CD14-positive monocyte (primary cell): ENCODE measurements at regions not wholly inside any gene's neighbourhood (a gene's known extent, or its start where the extent isn't known, plus 50 kb on each side); places are given as distances from the start of the nearest gene placed in this dataset.

Experiments
- DNase-seq, 3 donors: peaks; one replicate each; pipeline ENCODE4 v3.0.0-alpha.2; 2011 to 2022
- H2AFZ ChIP-seq: 2 replicates; pipeline ENCODE4 v1.6.0; 2012; ENCODE audit warnings: mild to moderate bottlenecking, low read depth, low read length, inconsistent platforms; ENCODE audit not compliant: insufficient read depth, poor library complexity, severe bottlenecking
- H3K27ac ChIP-seq, 2 donors: 1 replicate in 1 of 2; 2 replicates in 1 of 2; pipeline ENCODE4 v1.5.1; 2012 to 2013; ENCODE audit warnings: low read length in 2 of 2, control low read depth in 1 of 2, inconsistent platforms in 1 of 2, low read depth in 1 of 2, mild to moderate bottlenecking in 1 of 2
- H3K27me3 ChIP-seq, 2 donors: one replicate each; pipeline versions ENCODE4 v1.6.0 to v1.6.1; 2011 to 2013; ENCODE audit warnings: low read length in 2 of 2; ENCODE audit not compliant: control insufficient read depth in 2 of 2, insufficient read depth in 2 of 2
- H3K36me3 ChIP-seq, 2 donors: replicated peaks in 1 of 2; 1 replicate in 1 of 2; 2 replicates in 1 of 2; pipeline versions ENCODE4 v1.5.1 to v1.6.1; 2012 to 2013; ENCODE audit warnings: low read length in 2 of 2, control low read depth in 1 of 2, inconsistent platforms in 1 of 2, mild to moderate bottlenecking in 1 of 2; ENCODE audit not compliant: insufficient read depth in 2 of 2, control insufficient read depth in 1 of 2
- H3K4me1 ChIP-seq, 2 donors: 1 replicate in 1 of 2; 2 replicates in 1 of 2; pipeline versions ENCODE4 v1.5.1 to v1.6.1; 2012 to 2013; ENCODE audit warnings: low read length in 2 of 2, control low read depth in 1 of 2, inconsistent platforms in 1 of 2, mild to moderate bottlenecking in 1 of 2, moderate library complexity in 1 of 2; ENCODE audit not compliant: insufficient read depth in 2 of 2, control insufficient read depth in 1 of 2
- H3K4me2 ChIP-seq: replicated peaks from 2 replicates; pipeline ENCODE3; 2012; ENCODE audit warnings: low read length, moderate library complexity, mild to moderate bottlenecking; ENCODE audit not compliant: poor library complexity, severe bottlenecking; ENCODE audit errors: extremely low read depth
- H3K4me3 ChIP-seq, 3 experiments: fragments of 200-600 bp in 1 of 3; sonication (generic) in 1 of 3; replicated peaks in 1 of 3; 1 replicate in 2 of 3; 2 replicates in 1 of 3; pipeline ENCODE4 v1.5.1; 2011 to 2013; ENCODE audit warnings: low read length in 3 of 3, mild to moderate bottlenecking in 3 of 3, control low read depth in 2 of 3, low read depth in 2 of 3, inconsistent platforms in 1 of 3, moderate library complexity in 1 of 3
- H3K79me2 ChIP-seq: 2 replicates; pipeline ENCODE4 v1.6.0; 2012; ENCODE audit warnings: mild to moderate bottlenecking, control low read depth, inconsistent platforms, low read length, moderate library complexity; ENCODE audit not compliant: insufficient read depth
- H3K9ac ChIP-seq: 2 replicates; pipeline ENCODE4 v1.6.0; 2017; ENCODE audit warnings: low read length, mild to moderate bottlenecking; ENCODE audit not compliant: insufficient read depth, poor library complexity, severe bottlenecking
- H3K9me3 ChIP-seq, 2 donors: replicated peaks in 1 of 2; 1 replicate in 1 of 2; 2 replicates in 1 of 2; pipeline versions ENCODE4 v1.5.1 to v1.6.1; 2012 to 2013; ENCODE audit warnings: low read length in 2 of 2, control low read depth in 1 of 2; ENCODE audit not compliant: control insufficient read depth in 1 of 2, insufficient read depth in 1 of 2
- H4K20me1 ChIP-seq: 2 replicates; pipeline ENCODE4 v1.6.0; 2012; ENCODE audit warnings: mild to moderate bottlenecking, low read length, control low read depth, moderate library complexity; ENCODE audit not compliant: insufficient read depth
- H3K27ac Mint-ChIP-seq, 7 donors: one replicate each; pipeline ENCODE4 v1.8.0; 2020; ENCODE audit warnings: mild to moderate bottlenecking in 7 of 7, mixed read lengths in 7 of 7, moderate library complexity in 6 of 7, inconsistent platforms in 2 of 7
- H3K27me3 Mint-ChIP-seq, 3 donors: one replicate each; pipeline ENCODE4 v1.8.0; 2021 to 2022; ENCODE audit warnings: low read depth in 3 of 3, mild to moderate bottlenecking in 3 of 3, mixed read lengths in 3 of 3, moderate library complexity in 3 of 3, inconsistent platforms in 1 of 3
- H3K36me3 Mint-ChIP-seq, 2 donors: one replicate each; pipeline ENCODE4 v1.8.0; 2020; ENCODE audit warnings: mixed read lengths in 2 of 2, inconsistent platforms in 1 of 2, mild to moderate bottlenecking in 1 of 2
- H3K4me1 Mint-ChIP-seq: one replicate; pipeline ENCODE4 v1.8.0; 2020; ENCODE audit warnings: mild to moderate bottlenecking, mixed read lengths
- H3K4me3 Mint-ChIP-seq, 2 donors: one replicate each; pipeline ENCODE4 v1.8.0; 2020; ENCODE audit warnings: mild to moderate bottlenecking in 2 of 2, mixed read lengths in 2 of 2, moderate library complexity in 1 of 2
- H3K9me3 Mint-ChIP-seq, 7 donors: one replicate each; pipeline ENCODE4 v1.8.0; 2020 to 2022; ENCODE audit warnings: mixed read lengths in 7 of 7, mild to moderate bottlenecking in 6 of 7, moderate library complexity in 6 of 7, inconsistent platforms in 2 of 7
- WGBS: methylation state at CpG from one replicate; pipeline ENCODE4 v1.1.5; 2013; ENCODE audit warnings: missing lambda C conversion rate; ENCODE audit not compliant: insufficient coverage; 5-methylcytosine and 5-hydroxymethylcytosine counted together
- intact Hi-C, 2 donors: fragments of 100-400 bp; cut with micrococcal nuclease; formaldehyde crosslinking; loops; one replicate each; pipeline versions ENCODE4 v1.15.0 to v1.15.1; 2023
- TF ChIP-seq, protein P1 (sequence below): fragments of 200-600 bp; IDR thresholded peaks from one replicate; pipeline ENCODE4 v1.8.0; 2022; ENCODE audit warnings: antibody characterized with exemption, mild to moderate bottlenecking

DNA sequence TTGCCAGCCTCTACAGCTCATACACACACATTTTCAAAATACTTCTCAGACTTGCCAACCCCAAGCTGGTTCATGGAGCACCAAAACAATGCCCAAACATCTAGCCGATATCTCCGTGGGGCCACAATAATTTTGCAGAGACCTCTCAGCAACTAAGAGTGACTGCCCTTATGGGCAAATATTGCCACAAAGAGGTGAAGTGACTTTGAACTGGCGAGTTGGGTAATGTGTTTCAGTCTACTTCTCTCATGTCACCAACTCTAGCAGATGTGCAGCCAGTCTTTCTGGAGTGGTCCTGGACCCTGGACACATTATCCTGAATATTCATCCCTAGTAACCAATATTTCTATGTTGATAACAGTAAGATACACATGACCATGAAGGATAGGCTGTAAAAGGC, 290.3 kb downstream of the EMP1 start:
- no peaks in the 10 kb centered on the region for H3K4me1 Mint-ChIP-seq
- Histone ChIP-seq H3K27me3 (no peaks in the 10 kb centered on the region), H3K27ac (no peak overlapping the region), H2AFZ (no peak overlapping the region), H3K36me3 (no peaks in the 10 kb centered on the region), H3K9ac (no peak overlapping the region), H3K9me3 (no peaks in the 10 kb centered on the region), H3K4me1 (no peaks in the 10 kb centered on the region), H4K20me1 (no peaks in the 10 kb centered on the region), H3K4me2 (no peak overlapping the region), H3K79me2 (no peaks in the 10 kb centered on the region), H3K4me3 (no peak overlapping the region)
- H3K27me3 Mint-ChIP-seq = peaks cover 0 to 3% (median 3%) of the 10 kb centered on the region in 3 donors
- H3K36me3 Mint-ChIP-seq = no peaks in the 10 kb centered on the region
- TF ChIP-seq, protein P1, sequence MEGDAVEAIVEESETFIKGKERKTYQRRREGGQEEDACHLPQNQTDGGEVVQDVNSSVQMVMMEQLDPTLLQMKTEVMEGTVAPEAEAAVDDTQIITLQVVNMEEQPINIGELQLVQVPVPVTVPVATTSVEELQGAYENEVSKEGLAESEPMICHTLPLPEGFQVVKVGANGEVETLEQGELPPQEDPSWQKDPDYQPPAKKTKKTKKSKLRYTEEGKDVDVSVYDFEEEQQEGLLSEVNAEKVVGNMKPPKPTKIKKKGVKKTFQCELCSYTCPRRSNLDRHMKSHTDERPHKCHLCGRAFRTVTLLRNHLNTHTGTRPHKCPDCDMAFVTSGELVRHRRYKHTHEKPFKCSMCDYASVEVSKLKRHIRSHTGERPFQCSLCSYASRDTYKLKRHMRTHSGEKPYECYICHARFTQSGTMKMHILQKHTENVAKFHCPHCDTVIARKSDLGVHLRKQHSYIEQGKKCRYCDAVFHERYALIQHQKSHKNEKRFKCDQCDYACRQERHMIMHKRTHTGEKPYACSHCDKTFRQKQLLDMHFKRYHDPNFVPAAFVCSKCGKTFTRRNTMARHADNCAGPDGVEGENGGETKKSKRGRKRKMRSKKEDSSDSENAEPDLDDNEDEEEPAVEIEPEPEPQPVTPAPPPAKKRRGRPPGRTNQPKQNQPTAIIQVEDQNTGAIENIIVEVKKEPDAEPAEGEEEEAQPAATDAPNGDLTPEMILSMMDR = no peak
- H3K4me3 Mint-ChIP-seq = no peak overlapping the region
- 93% methylated on average over 2 of the region's 3 CpGs for WGBS
- H3K27ac Mint-ChIP-seq = no peak overlapping the region
- H3K9me3 Mint-ChIP-seq = peaks cover 0 to 4% (median 2%) of the 10 kb centered on the region in 7 donors
- no peak for DNase-seq
- intact Hi-C loops = no loop called here

DNA sequence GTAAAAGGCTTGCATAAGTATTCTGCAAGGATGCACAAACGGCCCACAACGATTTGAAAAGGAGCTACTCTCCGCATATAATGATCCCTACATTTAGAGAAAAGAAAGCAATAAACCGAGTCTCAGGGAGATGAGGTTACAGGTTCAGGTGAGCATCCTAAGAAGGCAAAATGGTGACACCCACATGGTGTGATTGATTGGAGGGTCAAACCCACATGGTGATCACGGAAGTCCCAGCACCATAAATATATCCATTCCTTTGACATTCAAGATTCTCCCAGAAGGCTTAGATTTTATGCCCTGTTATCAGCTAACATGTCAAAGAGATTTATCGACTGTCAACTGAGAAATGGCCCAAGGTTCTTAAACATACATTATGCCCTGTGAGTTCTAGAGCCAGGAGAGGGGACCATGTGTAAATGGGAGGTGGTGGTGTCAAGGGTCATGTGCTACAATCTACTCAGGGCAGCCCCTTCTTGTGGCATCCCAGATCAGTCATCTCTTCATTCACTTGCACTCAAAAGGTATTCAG, 282.2 kb downstream of the EMP1 start:
- peaks cover 0 to 1% (median under 1%) of the 10 kb centered on the region in 3 donors for H3K27me3 Mint-ChIP-seq
- Histone ChIP-seq H3K36me3 (no peaks in the 10 kb centered on the region), H3K4me3 (no peak overlapping the region), H3K9me3 (no peaks in the 10 kb centered on the region), H3K79me2 (no peaks in the 10 kb centered on the region), H2AFZ (no peak overlapping the region), H3K9ac (no peak overlapping the region), H4K20me1 (no peaks in the 10 kb centered on the region), H3K4me1 (no peaks in the 10 kb centered on the region), H3K4me2 (no peak overlapping the region), H3K27ac (no peak overlapping the region), H3K27me3 (no peaks in the 10 kb centered on the region)
- TF ChIP-seq, protein P1 = no peak
- no CpG with 5 or more reads among the region's 6 CpGs for WGBS
- no peaks in the 10 kb centered on the region for H3K4me1 Mint-ChIP-seq
- H3K4me3 Mint-ChIP-seq = no peak overlapping the region
- intact Hi-C loops = no loop called here
- no peak for DNase-seq
- H3K9me3 Mint-ChIP-seq = peaks cover 0 to 4% (median 2%) of the 10 kb centered on the region in 7 donors
- H3K36me3 Mint-ChIP-seq = no peaks in the 10 kb centered on the region
- no peak overlapping the region for H3K27ac Mint-ChIP-seq
